MM.1S (cell line): ENCODE measurements at regions not wholly inside any gene's neighbourhood (a gene's known extent, or its start where the extent isn't known, plus 50 kb on each side); places are given as distances from the start of the nearest gene placed in this dataset.

Experiments used
- DNase-seq: peaks from one replicate; pipeline ENCODE4 v3.0.0-alpha.2; 2015
- H2AFZ ChIP-seq: fragments of 300-600 bp; sonication (generic); 2 replicates; pipeline ENCODE4 v1.6.0; 2016; ENCODE audit warnings: antibody characterized with exemption, low read length
- H3F3A ChIP-seq: fragments of 300-600 bp; sonication (generic); 2 replicates; pipeline ENCODE4 v1.6.1; 2016; ENCODE audit warnings: mild to moderate bottlenecking, antibody characterized with exemption, low read length, moderate library complexity, mixed read lengths; ENCODE audit not compliant: insufficient read depth
- H3K27ac ChIP-seq: fragments of 300-600 bp; sonication (generic); 2 replicates; pipeline ENCODE4 v1.5.1; 2016; ENCODE audit warnings: mild to moderate bottlenecking, low read length
- H3K27me3 ChIP-seq: fragments of 300-600 bp; sonication (generic); replicated peaks from 2 replicates; pipeline ENCODE4 v1.6.0; 2016; ENCODE audit warnings: low read length; ENCODE audit not compliant: insufficient read depth
- H3K36me3 ChIP-seq: fragments of 300-600 bp; sonication (generic); replicated peaks from 2 replicates; pipeline ENCODE4 v1.6.1; 2016; ENCODE audit warnings: mild to moderate bottlenecking, low read length, mixed read lengths; ENCODE audit not compliant: insufficient read depth
- H3K4me1 ChIP-seq: fragments of 300-600 bp; sonication (generic); 2 replicates; pipeline ENCODE4 v1.6.1; 2016; ENCODE audit warnings: low read length, mixed read lengths
- H3K4me2 ChIP-seq: fragments of 300-600 bp; sonication (generic); 2 replicates; pipeline ENCODE4 v1.6.0; 2016; ENCODE audit warnings: low read depth, low read length
- H3K4me3 ChIP-seq: fragments of 300-600 bp; sonication (generic); 2 replicates; pipeline ENCODE4 v1.5.1; 2016; ENCODE audit warnings: low read length, mixed read lengths
- H3K79me2 ChIP-seq: fragments of 300-600 bp; sonication (generic); 2 replicates; pipeline ENCODE4 v1.6.1; 2016; ENCODE audit warnings: mixed run types, low read length, mixed read lengths
- H3K9ac ChIP-seq: fragments of 300-600 bp; sonication (generic); 2 replicates; pipeline ENCODE4 v1.6.1; 2016; ENCODE audit warnings: low read length, mixed read lengths
- H3K9me2 ChIP-seq: fragments of 300-600 bp; sonication (generic); replicated peaks from 2 replicates; pipeline ENCODE4 v1.6.1; 2016; ENCODE audit warnings: mild to moderate bottlenecking, low read length, mixed read lengths; ENCODE audit not compliant: insufficient read depth
- H3K9me3 ChIP-seq: fragments of 300-600 bp; sonication (generic); replicated peaks from 2 replicates; pipeline ENCODE4 v1.6.1; 2016; ENCODE audit warnings: mild to moderate bottlenecking, low read length, mixed read lengths; ENCODE audit not compliant: insufficient read depth
- H4K20me1 ChIP-seq: fragments of 300-600 bp; sonication (generic); 2 replicates; pipeline ENCODE4 v1.6.1; 2016; ENCODE audit warnings: mild to moderate bottlenecking, low read length, moderate library complexity, mixed read lengths; ENCODE audit not compliant: insufficient read depth
- CTCF ChIP-seq: fragments of 300-600 bp; sonication (generic); IDR thresholded peaks from 2 replicates; pipeline ENCODE4 v1.5.1; 2016; ENCODE audit warnings: antibody characterized with exemption, low read length, mixed read lengths
- EZH2 ChIP-seq: fragments of 300-600 bp; sonication (generic); optimal IDR thresholded peaks from 2 replicates; pipeline ENCODE3; 2017; ENCODE audit warnings: low read depth, mild to moderate bottlenecking, antibody characterized with exemption, low read length, mixed read lengths
- EZH2phosphoT487 ChIP-seq: fragments of 300-600 bp; sonication (generic); IDR thresholded peaks from 2 replicates; pipeline ENCODE4 v1.6.1; 2018; ENCODE audit warnings: antibody characterized with exemption, low read length

- Histone ChIP-seq H3F3A (no peaks in the 10 kb centered on the region), H3K9me3 (no peaks in the 10 kb centered on the region), H3K27me3 (no peaks in the 10 kb centered on the region), H3K79me2 (no peaks in the 10 kb centered on the region), H3K4me3 (no peak overlapping the region), H3K27ac (no peak overlapping the region), H2AFZ (no peak overlapping the region), H3K9ac (no peak overlapping the region), H3K4me2 (no peak overlapping the region), H3K4me1 (no peaks in the 10 kb centered on the region), H3K9me2 (no peaks in the 10 kb centered on the region), H4K20me1 (no peaks in the 10 kb centered on the region), H3K36me3 (no peaks in the 10 kb centered on the region)
- TF ChIP-seq CTCF (no peak), EZH2phosphoT487 (no peak), EZH2 (no peak)
- DNase-seq = no peak
Observed at GRCh38 chr6:23654745-23655144, 471.3 kb upstream of the NRSN1 start.

DNA sequence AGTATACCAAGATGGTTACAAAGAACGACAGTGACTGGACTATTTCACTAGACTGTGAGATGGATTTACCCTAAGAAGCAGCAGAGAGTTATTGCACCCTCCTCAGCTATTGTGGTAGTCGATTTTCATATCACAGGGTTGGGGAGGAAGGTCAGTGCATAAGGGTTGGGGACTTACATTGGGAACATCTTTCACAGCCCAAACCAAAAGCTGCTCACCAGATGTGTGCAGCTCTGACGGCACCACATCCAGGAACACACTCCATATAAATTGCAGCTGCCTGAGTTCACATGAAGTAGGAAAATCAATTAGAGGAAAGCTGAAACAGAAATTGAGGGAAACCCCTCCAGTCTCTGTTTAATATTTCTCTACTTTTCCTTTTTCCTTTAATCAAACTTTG is 470.5 kb upstream of the NRSN1 start:
- Histone ChIP-seq H3F3A (no peaks in the 10 kb centered on the region), H3K36me3 (no peaks in the 10 kb centered on the region), H3K9me3 (no peaks in the 10 kb centered on the region), H3K27ac (no peak overlapping the region), H3K79me2 (no peaks in the 10 kb centered on the region), H3K27me3 (no peaks in the 10 kb centered on the region), H4K20me1 (no peaks in the 10 kb centered on the region), H3K4me2 (no peak overlapping the region), H2AFZ (no peak overlapping the region), H3K9ac (no peak overlapping the region), H3K4me1 (no peaks in the 10 kb centered on the region), H3K4me3 (no peak overlapping the region), H3K9me2 (no peaks in the 10 kb centered on the region)
- no peak for TF ChIP-seq EZH2phosphoT487
- no peak for TF ChIP-seq CTCF
- TF ChIP-seq EZH2 = no peak
- no peak for DNase-seq

- Histone ChIP-seq H3K4me2 (no peak overlapping the region), H3K27ac (no peak overlapping the region), H3F3A (no peaks in the 10 kb centered on the region), H4K20me1 (no peaks in the 10 kb centered on the region), H3K9me2 (no peaks in the 10 kb centered on the region), H2AFZ (no peak overlapping the region), H3K4me3 (no peak overlapping the region), H3K27me3 (no peaks in the 10 kb centered on the region), H3K36me3 (no peaks in the 10 kb centered on the region), H3K9me3 (no peaks in the 10 kb centered on the region), H3K79me2 (no peaks in the 10 kb centered on the region), H3K4me1 (no peaks in the 10 kb centered on the region), H3K9ac (no peak overlapping the region)
- TF ChIP-seq CTCF (no peak), EZH2 (no peak), EZH2phosphoT487 (no peak)
- DNase-seq = no peak
Observed at GRCh38 chr6:23656255-23657194, 469.5 kb upstream of the NRSN1 start.
